ENCODE measurements at regions not wholly inside any gene's neighbourhood (a gene's known extent, or its start where the extent isn't known, plus 50 kb on each side); places are given as distances from the start of the nearest gene placed in this dataset.
A peak's percentile ranks its signal among the peaks of the same experiment; 100 is the strongest.

GRCh38 chr6:23498013-23498412 lies 628.0 kb upstream of the NRSN1 start:
- Histone ChIP-seq H3K36me3 (ENCODE audit: control insufficient read depth, insufficient read depth, low read length) (no peaks in the 10 kb centered on the region), H3K4me3 (ENCODE audit: low read depth, low read length) (no peak overlapping the region), H3K27me3 (ENCODE audit: control insufficient read depth, insufficient read depth, low read length) (no peaks in the 10 kb centered on the region)
- FAIRE-seq (no peak), DNase-seq (ENCODE audit: low read depth) (no peak)
- no peak for TF ChIP-seq CTCF (IDR thresholded peaks at IDR 0.05; ENCODE audit: insufficient read depth, low read length, severe bottlenecking)

- DNase-seq (ENCODE audit: low read depth) (no peak), FAIRE-seq (no peak)
- no peaks in the 10 kb centered on the region for H3K27me3 ChIP-seq (ENCODE audit: control insufficient read depth, insufficient read depth, low read length)
- no peak for TF ChIP-seq CTCF (IDR thresholded peaks at IDR 0.05; ENCODE audit: insufficient read depth, low read length, severe bottlenecking)
- H3K36me3 ChIP-seq (ENCODE audit: control insufficient read depth, insufficient read depth, low read length), result no peaks in the 10 kb centered on the region
- H3K4me3 ChIP-seq (ENCODE audit: low read depth, low read length), result no peak overlapping the region
Measured at GRCh38 chr6:23499549-23499948, 626.5 kb upstream of the NRSN1 start.

GRCh38 chr6:23503173-23503572 lies 622.8 kb upstream of the NRSN1 start:
- Histone ChIP-seq H3K27me3 (ENCODE audit: control insufficient read depth, insufficient read depth, low read length) (no peaks in the 10 kb centered on the region), H3K4me3 (ENCODE audit: low read depth, low read length) (no peak overlapping the region), H3K36me3 (ENCODE audit: control insufficient read depth, insufficient read depth, low read length) (no peaks in the 10 kb centered on the region)
- FAIRE-seq (no peak), DNase-seq (ENCODE audit: low read depth) (no peak)
- TF ChIP-seq CTCF (IDR thresholded peaks at IDR 0.05; ENCODE audit: insufficient read depth, low read length, severe bottlenecking), result no peak

GRCh38 chr6:23505026-23505425 lies 621.0 kb upstream of the NRSN1 start:
- no peak overlapping the region for H3K4me3 ChIP-seq (ENCODE audit: low read depth, low read length)
- no peak for FAIRE-seq
- TF ChIP-seq CTCF (IDR thresholded peaks at IDR 0.05; ENCODE audit: insufficient read depth, low read length, severe bottlenecking), result no peak

GRCh38 chr6:23510778-23511510 lies 615.1 kb upstream of the NRSN1 start:
- Histone ChIP-seq H3K4me3 (ENCODE audit: low read depth, low read length) (no peak overlapping the region), H3K27me3 (ENCODE audit: control insufficient read depth, insufficient read depth, low read length) (no peaks in the 10 kb centered on the region), H3K36me3 (ENCODE audit: control insufficient read depth, insufficient read depth, low read length) (no peaks in the 10 kb centered on the region)
- TF ChIP-seq CTCF (IDR thresholded peaks at IDR 0.05; ENCODE audit: insufficient read depth, low read length, severe bottlenecking), result no peak
- DNase-seq (ENCODE audit: low read depth) (no peak), FAIRE-seq (no peak)

More at GRCh38 chr6:23505026-23505425, 621.0 kb upstream of the NRSN1 start:
- peak; percentile 29 for DNase-seq (ENCODE audit: low read depth)
- no peaks in the 10 kb centered on the region for H3K36me3 ChIP-seq (ENCODE audit: control insufficient read depth, insufficient read depth, low read length)
- H3K27me3 ChIP-seq (ENCODE audit: control insufficient read depth, insufficient read depth, low read length), result no peaks in the 10 kb centered on the region

GRCh38 chr6:23511817-23512216 lies 614.2 kb upstream of the NRSN1 start:
- DNase-seq (ENCODE audit: low read depth) (no peak), FAIRE-seq (no peak)
- Histone ChIP-seq H3K4me3 (ENCODE audit: low read depth, low read length) (no peak overlapping the region), H3K36me3 (ENCODE audit: control insufficient read depth, insufficient read depth, low read length) (no peaks in the 10 kb centered on the region), H3K27me3 (ENCODE audit: control insufficient read depth, insufficient read depth, low read length) (no peaks in the 10 kb centered on the region)
- TF ChIP-seq CTCF (IDR thresholded peaks at IDR 0.05; ENCODE audit: insufficient read depth, low read length, severe bottlenecking), result no peak

Data from bronchial epithelial cell (primary cell).